H1 (cell line): ENCODE measurements at regions not wholly inside any gene's neighbourhood (a gene's known extent, or its start where the extent isn't known, plus 50 kb on each side); places are given as distances from the start of the nearest gene placed in this dataset.

ENCODE experiments used
- CTCF ChIA-PET: fragments of 300-600 bp; sonication (Branson Sonifier 250); formaldehyde crosslinking; loops from one replicate; lab custom pipeline; 2021; ENCODE audit not compliant: partially characterized antibody; lab: Charles Lee
- POLR2A ChIA-PET: fragments of 300-600 bp; sonication (Branson Sonifier 250); formaldehyde crosslinking; loops from one replicate; lab custom pipeline; 2021; ENCODE audit warnings: inconsistent platforms; ENCODE audit not compliant: partially characterized antibody; lab: Charles Lee
- DNase-seq, 2 experiments: peaks; one replicate each; pipeline versions ENCODE4 v3.0.0 to v3.0.0-alpha.2; 2010 to 2022; ENCODE audit warnings: low spot score in 2 of 2, low read depth in 1 of 2, mixed read lengths in 1 of 2
- FAIRE-seq: peaks from 2 replicates; lab custom pipeline; 2011; peaks lifted over from hg19 to GRCh38; lab: Jason Lieb, UNC
- H2AFZ ChIP-seq: 2 replicates; pipeline ENCODE4 v1.8.1; 2012; ENCODE audit warnings: low read length, inconsistent platforms
- H2AK5ac ChIP-seq: 2 replicates; pipeline ENCODE4 v1.6.1; 2013; ENCODE audit warnings: low read depth, low read length
- H2BK120ac ChIP-seq: replicated peaks from 2 replicates; pipeline ENCODE3; 2013; ENCODE audit warnings: low read depth, low read length, inconsistent platforms
- H2BK12ac ChIP-seq: 2 replicates; pipeline ENCODE4 v1.6.1; 2013; ENCODE audit warnings: low read depth, low read length
- H2BK15ac ChIP-seq: 2 replicates; pipeline ENCODE4 v1.6.1; 2013; ENCODE audit warnings: low read length
- H2BK20ac ChIP-seq: 2 replicates; pipeline ENCODE4 v1.6.1; 2013; ENCODE audit warnings: low read length
- H2BK5ac ChIP-seq: 2 replicates; pipeline ENCODE4 v1.6.1; 2013; ENCODE audit warnings: low read depth, low read length
- H3K14ac ChIP-seq: 2 replicates; pipeline ENCODE4 v1.6.1; 2013; ENCODE audit warnings: inconsistent platforms; ENCODE audit not compliant: insufficient read length
- H3K18ac ChIP-seq: 2 replicates; pipeline ENCODE4 v1.6.1; 2013; ENCODE audit warnings: low read length; ENCODE audit errors: extremely low read depth
- H3K23ac ChIP-seq: 2 replicates; pipeline ENCODE4 v1.6.1; 2013; ENCODE audit warnings: inconsistent platforms; ENCODE audit not compliant: insufficient read length
- H3K23me2 ChIP-seq: 2 replicates; pipeline ENCODE4 v1.6.1; 2013; ENCODE audit warnings: low read depth, low read length
- H3K27ac ChIP-seq: 2 replicates; pipeline ENCODE4 v1.6.1; 2011; ENCODE audit warnings: low read depth, low read length, inconsistent platforms
- H3K27me3 ChIP-seq, 4 experiments: replicated peaks in 1 of 4; 1 replicate in 1 of 4; 2 replicates in 3 of 4; pipeline versions ENCODE4 v1.6.1 to v1.8.1; 2011 to 2013; ENCODE audit warnings: low read length in 3 of 4, mild to moderate bottlenecking in 3 of 4, inconsistent platforms in 2 of 4, mixed read lengths in 2 of 4, moderate library complexity in 1 of 4; ENCODE audit not compliant: control insufficient read depth in 3 of 4, insufficient read depth in 3 of 4; ENCODE audit errors: extremely low read depth in 1 of 4
- H3K36me3 ChIP-seq, 4 experiments: 2 replicates each; pipeline versions ENCODE4 v1.6.1 to v1.8.1; 2011 to 2013; ENCODE audit warnings: mild to moderate bottlenecking in 4 of 4, low read length in 3 of 4, moderate library complexity in 2 of 4, control low read depth in 1 of 4, inconsistent platforms in 1 of 4; ENCODE audit not compliant: insufficient read depth in 4 of 4, control insufficient read depth in 2 of 4
- H3K4ac ChIP-seq: replicated peaks from 2 replicates; pipeline ENCODE3; 2013; ENCODE audit warnings: low read length, low read depth, mixed read lengths, inconsistent platforms; ENCODE audit not compliant: insufficient read length
- H3K4me1 ChIP-seq, 4 experiments: replicated peaks in 1 of 4; 1 replicate in 1 of 4; 2 replicates in 3 of 4; pipeline versions ENCODE4 v1.6.1 to v1.8.1; 2011 to 2013; ENCODE audit warnings: low read length in 3 of 4, inconsistent platforms in 2 of 4, mixed read lengths in 1 of 4; ENCODE audit not compliant: insufficient read depth in 4 of 4, control insufficient read depth in 3 of 4
- H3K4me2 ChIP-seq, 2 experiments: 2 replicates each; pipeline versions ENCODE4 v1.6.1 to v1.8.1; 2011 to 2013; ENCODE audit warnings: low read depth in 2 of 2, low read length in 2 of 2, control low read depth in 1 of 2, inconsistent platforms in 1 of 2, mild to moderate bottlenecking in 1 of 2; ENCODE audit not compliant: insufficient read depth in 1 of 2
- H3K4me3 ChIP-seq, 4 experiments: fragments of 200-600, 300-600 bp in 1 of 4; sonication (generic), shearing (Covaris generic), sonication (Bioruptor Twin) in 1 of 4; 2 replicates each; pipeline versions ENCODE4 v1.5.1 to v1.8.1; 2011 to 2016; ENCODE audit warnings: low read length in 4 of 4, low read depth in 3 of 4, control low read depth in 2 of 4, inconsistent platforms in 2 of 4, mild to moderate bottlenecking in 2 of 4, mixed read lengths in 1 of 4, moderate library complexity in 1 of 4; ENCODE audit not compliant: insufficient read depth in 2 of 4; ENCODE audit errors: extremely low read depth in 1 of 4
- H3K56ac ChIP-seq: replicated peaks from 2 replicates; pipeline ENCODE3; 2013; ENCODE audit warnings: low read depth, mild to moderate bottlenecking, mixed read lengths, low read length, inconsistent platforms; ENCODE audit not compliant: insufficient read length
- H3K79me1 ChIP-seq: 2 replicates; pipeline ENCODE4 v1.6.1; 2013; ENCODE audit warnings: low read depth, low read length, control low read depth
- H3K79me2 ChIP-seq, 2 experiments: 2 replicates each; pipeline versions ENCODE4 v1.6.1 to v1.8.1; 2012 to 2013; ENCODE audit warnings: low read length in 2 of 2, mild to moderate bottlenecking in 2 of 2, inconsistent platforms in 1 of 2; ENCODE audit not compliant: insufficient read depth in 2 of 2, control insufficient read depth in 1 of 2
- H3K9ac ChIP-seq, 4 experiments: replicated peaks in 1 of 4; 1 replicate in 1 of 4; 2 replicates in 3 of 4; pipeline versions ENCODE4 v1.6.1 to v1.8.1; 2011 to 2013; ENCODE audit warnings: low read depth in 3 of 4, low read length in 3 of 4, control low read depth in 2 of 4, mild to moderate bottlenecking in 2 of 4, moderate library complexity in 2 of 4, inconsistent platforms in 1 of 4; ENCODE audit errors: extremely low read depth in 1 of 4
- H3K9me3 ChIP-seq, 2 experiments: 2 replicates each; pipeline versions ENCODE4 v1.6.1 to v1.8.1; 2012 to 2013; ENCODE audit warnings: mild to moderate bottlenecking in 2 of 2, moderate library complexity in 2 of 2, control low read depth in 1 of 2, inconsistent platforms in 1 of 2, low read depth in 1 of 2, low read length in 1 of 2, mixed read lengths in 1 of 2; ENCODE audit not compliant: insufficient read depth in 2 of 2
- H4K20me1 ChIP-seq, 2 experiments: replicated peaks in 1 of 2; 2 replicates each; pipeline versions ENCODE3 to v1.8.1; 2011 to 2013; ENCODE audit warnings: inconsistent platforms in 2 of 2, low read length in 2 of 2, mild to moderate bottlenecking in 1 of 2; ENCODE audit not compliant: insufficient read depth in 2 of 2, control insufficient read depth in 1 of 2
- H4K5ac ChIP-seq: 2 replicates; pipeline ENCODE4 v1.6.1; 2013; ENCODE audit warnings: low read length, low read depth, mixed read lengths, inconsistent platforms; ENCODE audit not compliant: insufficient read length
- H4K8ac ChIP-seq: 2 replicates; pipeline ENCODE4 v1.8.0; 2013; ENCODE audit warnings: mild to moderate bottlenecking, moderate library complexity, low read length, inconsistent platforms; ENCODE audit not compliant: insufficient read depth; ENCODE audit errors: extremely low read depth
- H4K91ac ChIP-seq: replicated peaks from 2 replicates; pipeline ENCODE3; 2013; ENCODE audit warnings: low read length, mixed read lengths, inconsistent platforms; ENCODE audit not compliant: insufficient read length
- BACH1 ChIP-seq: IDR thresholded peaks from 2 replicates; pipeline ENCODE4 v1.6.1; 2012; ENCODE audit warnings: low read length, improper control_type of control experiment
- EZH2 ChIP-seq: fragments of 200-600 bp; sonication (generic); IDR thresholded peaks from 2 replicates; pipeline ENCODE4 v1.7.1; 2012; ENCODE audit warnings: low read depth, mild to moderate bottlenecking, moderate library complexity, low read length, inconsistent platforms; ENCODE audit not compliant: severe bottlenecking
- RBBP5 ChIP-seq: IDR thresholded peaks from 2 replicates; pipeline ENCODE4 v1.7.1; 2012; ENCODE audit warnings: low read depth, mild to moderate bottlenecking, inconsistent platforms, low read length, moderate library complexity, borderline replicate concordance
- SIX5 ChIP-seq: IDR thresholded peaks from 2 replicates; pipeline ENCODE4 v1.6.1; 2011; ENCODE audit warnings: mild to moderate bottlenecking, low read depth, low read length
- SP1 ChIP-seq: IDR thresholded peaks from 2 replicates; pipeline ENCODE4 v1.6.1; 2011; ENCODE audit warnings: low read depth, low read length
- TAF1 ChIP-seq: IDR thresholded peaks from 2 replicates; pipeline ENCODE4 v1.6.1; 2011; ENCODE audit warnings: mild to moderate bottlenecking, low read depth, low read length
- YY1 ChIP-seq: IDR thresholded peaks from 2 replicates; pipeline ENCODE4 v1.6.1; 2011; ENCODE audit warnings: low read depth, mild to moderate bottlenecking, low read length
- WGBS, 2 experiments: shearing (Covaris generic) in 1 of 2; methylation state at CpG; one replicate each; pipeline versions ENCODE4 v1.1.6 to v1.1.7; 2013 to 2015; ENCODE audit warnings: low lambda C conversion rate in 2 of 2, mixed read lengths in 2 of 2, inconsistent platforms in 1 of 2, low coverage in 1 of 2, missing lambda C conversion rate in 1 of 2; ENCODE audit not compliant: insufficient replicate concordance in 2 of 2, insufficient coverage in 1 of 2, insufficient read length in 1 of 2; ENCODE audit errors: extremely low coverage in 1 of 2, missing lambda C conversion rate in 1 of 2; 5-methylcytosine and 5-hydroxymethylcytosine counted together

DNA sequence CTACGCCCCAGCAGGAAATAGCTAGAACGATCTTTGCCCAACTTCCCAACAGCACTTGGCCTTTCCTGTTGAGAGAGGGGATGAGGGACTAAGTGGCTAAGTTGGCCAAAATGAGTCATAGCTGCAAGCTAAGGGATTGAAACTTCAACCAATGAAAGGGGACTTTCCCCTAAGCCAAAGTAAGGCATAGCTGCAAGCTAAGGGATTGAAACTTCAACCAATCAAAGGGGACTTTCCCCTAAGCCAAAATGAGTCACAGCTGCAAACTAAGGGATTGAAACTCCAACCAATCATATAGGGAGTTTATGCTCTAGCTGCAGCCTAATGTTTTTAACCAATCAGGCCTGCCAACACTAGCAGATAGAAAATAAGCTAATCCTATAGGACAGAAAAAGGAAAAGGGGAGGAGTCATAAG lies 100.5 kb upstream of the SSTR1 start:
- no peaks in the 10 kb centered on the region for H3K79me2 ChIP-seq
- TF ChIP-seq RBBP5: no peak
- no peak for TF ChIP-seq YY1
- TF ChIP-seq TAF1: no peak
- no peak for TF ChIP-seq EZH2
- TF ChIP-seq SP1: no peak
- TF ChIP-seq BACH1: no peak
- TF ChIP-seq SIX5: no peak
- TF ChIP-seq, all 59 proteins: peak for 0
- no peak overlapping the region for H3K23ac ChIP-seq
- FAIRE-seq (no peak), DNase-seq (no peak)
- H3K23me2 ChIP-seq: no peaks in the 10 kb centered on the region
- H2BK120ac ChIP-seq: no peak overlapping the region
- no peak overlapping the region for H2BK12ac ChIP-seq
- no peak overlapping the region for H4K91ac ChIP-seq
- no peak overlapping the region for H2BK15ac ChIP-seq
- no peak overlapping the region for H3K27ac ChIP-seq
- H2BK20ac ChIP-seq: no peak overlapping the region
- no peak overlapping the region for H3K56ac ChIP-seq
- H4K8ac ChIP-seq: no peak overlapping the region
- H3K18ac ChIP-seq: no peak overlapping the region
- no peaks in the 10 kb centered on the region for H3K36me3 ChIP-seq
- H3K27me3 ChIP-seq: peaks cover 0 to 1% (median 0%) of the 10 kb centered on the region in 4 experiments; a peak in 1 of 7 replicates
- ChIA-PET CTCF (interaction anchor here (0.8 to 1.3 kb wide), 4 partner anchors 10 to 178 kb away, joined by 3 to 4 read pairs (median 3); no protein-coding TSS in a partner anchor), POLR2A (no interaction called here)
- no peaks in the 10 kb centered on the region for H4K20me1 ChIP-seq
- H4K5ac ChIP-seq: no peak overlapping the region
- H3K4me1 ChIP-seq: no peaks in the 10 kb centered on the region
- WGBS, 2 experiments: 91% methylated on average over 2 of the region's 2 CpGs; no CpG with 5 or more reads in 1 of the 2 experiments
- H3K14ac ChIP-seq: no peak overlapping the region
- H3K9ac ChIP-seq: no peak overlapping the region
- H2AFZ ChIP-seq: no peak overlapping the region
- no peaks in the 10 kb centered on the region for H3K79me1 ChIP-seq
- no peak overlapping the region for H3K4me2 ChIP-seq
- H2AK5ac ChIP-seq: no peak overlapping the region
- H3K4ac ChIP-seq: no peak overlapping the region
- no peaks in the 10 kb centered on the region for H3K9me3 ChIP-seq
- no peak overlapping the region for H2BK5ac ChIP-seq
- no peak overlapping the region for H3K4me3 ChIP-seq
